Large intestine (tissue), 3 donors: ENCODE measurements at regions not wholly inside any gene's neighbourhood (a gene's known extent, or its start where the extent isn't known, plus 50 kb on each side); places are given as distances from the start of the nearest gene placed in this dataset.
"Not testable (repeated sequence)": the region's sequence is repeated elsewhere in the genome, so short reads cannot be mapped to it uniquely, and the experiment has no call there.

Experiments used
- DNase-seq, 2 donors: peaks; one replicate each; pipeline versions ENCODE4 v3.0.0 to v3.0.0-alpha.2; 2013
- H3K27ac ChIP-seq: one replicate; pipeline ENCODE4 v1.5.1; 2013; ENCODE audit warnings: low read length
- H3K27me3 ChIP-seq: 2 replicates; pipeline ENCODE4 v1.6.1; 2013; ENCODE audit warnings: low read length; ENCODE audit not compliant: control insufficient read depth, insufficient read depth
- H3K36me3 ChIP-seq: 2 replicates; pipeline ENCODE4 v1.6.1; 2013; ENCODE audit warnings: low read length; ENCODE audit not compliant: control insufficient read depth, insufficient read depth
- H3K4me1 ChIP-seq: one replicate; pipeline ENCODE4 v1.6.1; 2013; ENCODE audit warnings: low read length; ENCODE audit not compliant: control insufficient read depth, insufficient read depth
- H3K4me3 ChIP-seq: one replicate; pipeline ENCODE4 v1.5.1; 2013; ENCODE audit warnings: low read length
- H3K9me3 ChIP-seq: one replicate; pipeline ENCODE4 v1.6.1; 2013; ENCODE audit warnings: mild to moderate bottlenecking, low read depth, low read length, moderate library complexity; ENCODE audit not compliant: control insufficient read depth
- WGBS: methylation state at CpG from one replicate; pipeline ENCODE4 v1.1.5; 2013; ENCODE audit warnings: low lambda C conversion rate; ENCODE audit not compliant: insufficient coverage; 5-methylcytosine and 5-hydroxymethylcytosine counted together

GRCh38 chr5:13133951-13134350 lies 810.5 kb downstream of the DNAH5 start:
- H3K36me3 ChIP-seq = no peaks in the 10 kb centered on the region
- DNase-seq = no peak
- no peak overlapping the region for H3K27ac ChIP-seq
- WGBS = 88% methylated on average over 1 of the region's 2 CpGs
- H3K9me3 ChIP-seq = no peaks in the 10 kb centered on the region
- H3K27me3 ChIP-seq = no peaks in the 10 kb centered on the region
- no peaks in the 10 kb centered on the region for H3K4me1 ChIP-seq
- H3K4me3 ChIP-seq = no peak overlapping the region

GRCh38 chr5:13115476-13115875 lies 829.0 kb downstream of the DNAH5 start:
- Histone ChIP-seq H3K36me3 (no peaks in the 10 kb centered on the region), H3K4me3 (no peak overlapping the region), H3K27me3 (no peaks in the 10 kb centered on the region), H3K27ac (no peak overlapping the region), H3K9me3 (no peaks in the 10 kb centered on the region), H3K4me1 (no peaks in the 10 kb centered on the region)
- 83% methylated on average over 1 of the region's 1 CpG for WGBS
- DNase-seq = no peak

DNA sequence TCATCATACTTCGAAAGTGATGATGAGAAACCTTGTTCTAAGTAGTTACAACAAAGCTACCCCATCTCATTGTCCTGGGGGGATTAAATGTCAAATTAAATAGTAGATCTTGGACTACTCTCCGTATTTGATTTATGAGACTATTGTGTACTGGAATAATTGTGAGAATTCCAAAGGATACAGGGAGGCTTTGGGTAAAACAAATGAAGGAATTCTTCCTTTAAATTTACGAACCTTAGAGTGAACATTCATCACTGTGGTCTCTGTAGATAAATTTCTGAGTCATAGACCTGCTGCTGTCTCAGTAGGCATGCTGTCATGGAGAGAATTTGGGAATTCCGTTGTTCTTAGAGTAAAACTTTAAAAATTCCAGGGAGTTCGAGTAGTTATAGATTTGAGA lies 836.2 kb downstream of the DNAH5 start:
- Histone ChIP-seq H3K9me3 (no peaks in the 10 kb centered on the region), H3K27ac (no peak overlapping the region), H3K36me3 (no peaks in the 10 kb centered on the region), H3K27me3 (no peaks in the 10 kb centered on the region), H3K4me1 (no peaks in the 10 kb centered on the region), H3K4me3 (no peak overlapping the region)
- DNase-seq = no peak
- 100% methylated on average over 2 of the region's 5 CpGs for WGBS

DNA sequence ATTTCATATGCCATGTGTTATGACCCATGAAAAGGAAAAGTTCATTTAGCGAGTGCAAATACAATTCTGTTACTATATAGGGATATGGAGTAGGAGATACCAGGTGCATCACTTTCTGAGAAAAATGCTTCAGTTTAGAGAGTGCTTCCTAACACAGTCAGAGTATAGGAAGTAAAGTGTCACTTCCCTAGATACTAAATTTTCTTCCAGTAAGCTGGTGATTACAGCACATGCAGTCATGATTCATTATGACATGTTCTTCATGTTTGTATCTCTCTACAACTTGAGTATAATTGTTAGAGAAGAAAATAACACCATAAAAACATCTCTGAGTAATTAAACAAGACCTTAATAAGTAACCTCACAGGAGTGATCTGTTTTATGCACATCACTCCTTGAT lies 837.0 kb downstream of the DNAH5 start:
- Histone ChIP-seq H3K9me3 (no peaks in the 10 kb centered on the region), H3K27ac (no peak overlapping the region), H3K27me3 (no peaks in the 10 kb centered on the region), H3K4me1 (no peaks in the 10 kb centered on the region), H3K36me3 (no peaks in the 10 kb centered on the region), H3K4me3 (no peak overlapping the region)
- no peak for DNase-seq
- no CpG with 5 or more reads among the region's 1 CpG for WGBS

DNA sequence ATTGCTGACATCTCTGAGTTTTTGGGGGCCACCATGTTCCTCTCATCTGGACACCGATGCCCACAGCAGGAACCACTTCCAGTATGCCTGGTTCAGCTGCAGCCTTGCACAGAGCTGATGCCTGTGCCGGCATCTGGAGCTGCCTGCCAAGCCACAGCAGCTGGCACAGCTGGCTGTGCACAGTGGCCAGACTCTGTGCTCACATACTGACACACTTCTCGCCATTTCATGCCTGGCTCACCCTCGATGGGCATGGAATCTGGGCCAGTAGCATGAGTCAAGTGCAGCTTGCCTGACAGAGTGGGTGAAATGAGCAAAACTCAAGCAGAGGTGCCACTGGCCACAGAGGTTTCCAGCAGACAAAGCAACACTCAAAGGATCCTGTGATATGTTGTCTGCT lies 863.4 kb downstream of the DNAH5 start:
- WGBS = no CpG with 5 or more reads among the region's 4 CpGs
- Histone ChIP-seq H3K27ac (no peak overlapping the region), H3K4me3 (no peak overlapping the region), H3K4me1 (no peaks in the 10 kb centered on the region), H3K27me3 (no peaks in the 10 kb centered on the region), H3K9me3 (peaks cover 12% of the 10 kb centered on the region), H3K36me3 (no peaks in the 10 kb centered on the region)
- DNase-seq = no peak

- not testable (repeated sequence) for H3K4me3 ChIP-seq, H3K27ac ChIP-seq, H3K36me3 ChIP-seq, DNase-seq, H3K27me3 ChIP-seq, H3K9me3 ChIP-seq, H3K4me1 ChIP-seq
- WGBS = no CpG with 5 or more reads among the region's 4 CpGs
Observed at GRCh38 chr5:13072936-13073335, 871.6 kb downstream of the DNAH5 start.

GRCh38 chr5:13063088-13063487 lies 881.4 kb downstream of the DNAH5 start:
- 90% methylated on average over 1 of the region's 1 CpG for WGBS

DNA sequence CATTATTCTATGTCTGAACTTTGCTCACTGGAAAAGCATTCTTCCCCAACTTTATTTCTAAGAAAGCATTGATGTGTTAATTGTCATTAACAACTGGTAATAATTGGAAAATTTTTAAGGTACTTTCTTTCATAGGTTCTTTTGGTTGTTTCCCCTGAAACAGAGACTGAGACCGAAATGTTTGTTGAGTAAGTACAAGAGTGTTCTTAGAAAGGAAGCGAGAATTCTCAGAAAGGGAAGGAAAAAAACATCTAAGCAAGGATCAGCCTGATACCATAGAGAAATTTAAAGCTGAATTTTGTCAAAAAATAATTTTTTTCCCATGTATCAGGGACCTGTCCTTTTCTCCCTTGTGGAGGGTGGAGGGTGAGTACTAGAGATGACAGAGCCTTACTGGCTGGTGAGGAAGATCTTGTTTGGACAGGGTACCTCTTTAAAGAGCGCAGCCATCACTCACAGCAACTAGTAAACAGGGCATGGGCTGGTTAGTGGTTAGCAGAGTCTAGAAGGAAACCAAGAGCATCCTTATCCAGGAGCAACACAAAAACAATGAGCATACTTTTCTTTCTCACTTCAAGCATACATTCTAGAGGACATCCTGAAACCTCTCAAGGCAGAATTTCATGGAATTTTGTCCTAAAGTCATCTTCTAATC lies 898.5 kb downstream of the DNAH5 start:
- DNase-seq = no peak
- 71% methylated on average over 1 of the region's 3 CpGs for WGBS
- Histone ChIP-seq H3K27me3 (no peaks in the 10 kb centered on the region), H3K36me3 (no peaks in the 10 kb centered on the region), H3K4me3 (no peak overlapping the region), H3K9me3 (no peaks in the 10 kb centered on the region), H3K4me1 (no peaks in the 10 kb centered on the region), H3K27ac (no peak overlapping the region)

More at GRCh38 chr5:13063088-13063487, 881.4 kb downstream of the DNAH5 start:
- no peaks in the 10 kb centered on the region for H3K9me3 ChIP-seq
- no peak for DNase-seq
- H3K36me3 ChIP-seq = no peaks in the 10 kb centered on the region
- H3K27ac ChIP-seq = no peak overlapping the region
- H3K4me1 ChIP-seq = no peaks in the 10 kb centered on the region
- H3K4me3 ChIP-seq = no peak overlapping the region
- H3K27me3 ChIP-seq = no peaks in the 10 kb centered on the region

DNA sequence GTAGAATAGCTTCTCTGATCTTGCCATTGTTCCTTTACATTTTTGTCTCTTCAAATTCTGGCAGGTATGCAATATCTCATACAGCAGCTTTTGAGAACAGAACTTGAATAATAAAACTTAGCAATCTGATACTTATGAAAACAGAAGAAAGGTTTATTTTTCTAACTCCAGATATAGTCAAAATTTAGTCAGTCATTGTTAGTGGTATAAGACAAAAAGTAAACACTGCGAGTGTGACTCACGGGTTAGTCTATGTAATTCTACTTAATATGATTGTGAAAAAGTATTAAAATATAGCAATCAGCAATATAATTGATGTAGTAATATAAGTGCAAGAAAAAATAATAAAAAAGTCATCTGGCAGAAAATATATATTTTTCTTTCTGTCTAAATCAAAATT lies 910.4 kb downstream of the DNAH5 start:
- 71% methylated on average over 2 of the region's 2 CpGs for WGBS
- Histone ChIP-seq H3K27me3 (no peaks in the 10 kb centered on the region), H3K9me3 (no peaks in the 10 kb centered on the region), H3K4me3 (no peak overlapping the region), H3K27ac (no peak overlapping the region), H3K36me3 (no peaks in the 10 kb centered on the region), H3K4me1 (no peaks in the 10 kb centered on the region)
- DNase-seq = no peak

GRCh38 chr5:13029211-13029610 lies 915.3 kb downstream of the DNAH5 start:
- H3K4me3 ChIP-seq = no peak overlapping the region
- DNase-seq = no peak
- no CpG with 5 or more reads among the region's 1 CpG for WGBS
- H3K36me3 ChIP-seq = no peaks in the 10 kb centered on the region
- H3K9me3 ChIP-seq = no peaks in the 10 kb centered on the region
- H3K27me3 ChIP-seq = no peaks in the 10 kb centered on the region
- H3K4me1 ChIP-seq = no peaks in the 10 kb centered on the region
- no peak overlapping the region for H3K27ac ChIP-seq

- H3K27me3 ChIP-seq = no peaks in the 10 kb centered on the region
- H3K9me3 ChIP-seq = no peaks in the 10 kb centered on the region
- DNase-seq = no peak
- no peak overlapping the region for H3K27ac ChIP-seq
- H3K4me3 ChIP-seq = no peak overlapping the region
- 62% methylated on average over 2 of the region's 4 CpGs for WGBS
- no peaks in the 10 kb centered on the region for H3K36me3 ChIP-seq
- no peaks in the 10 kb centered on the region for H3K4me1 ChIP-seq
Observed at GRCh38 chr5:13027874-13028273, 916.6 kb downstream of the DNAH5 start.
